Upper lobe of left lung (tissue), 6 donors: ENCODE measurements at regions not wholly inside any gene's neighbourhood (a gene's known extent, or its start where the extent isn't known, plus 50 kb on each side); places are given as distances from the start of the nearest gene placed in this dataset.

Experiments used
- ATAC-seq, 2 donors: fragments of 200-7000 bp; cut with Tn5 transposase; one replicate each; pipeline ENCODE4 v1.9.1; 2022; ENCODE audit warnings: mild to moderate bottlenecking in 2 of 2, moderate library complexity in 2 of 2; ENCODE audit not compliant: low FRiP score in 2 of 2
- DNase-seq, 2 donors: peaks; one replicate each; pipeline ENCODE4 v3.0.0-alpha.2; 2019 to 2020
- H3K27ac ChIP-seq, 4 donors: fragments of 200-600 bp; sonication (generic); one replicate each; pipeline ENCODE4 v1.5.1; 2016 to 2019
- H3K27me3 ChIP-seq, 4 donors: fragments of 200-600 bp; sonication (generic); one replicate each; pipeline ENCODE4 v1.5.1; 2017 to 2019
- H3K36me3 ChIP-seq, 4 donors: fragments of 200-600 bp; sonication (generic); one replicate each; pipeline ENCODE4 v1.5.1; 2016 to 2019
- H3K4me1 ChIP-seq, 4 donors: fragments of 200-600 bp; sonication (generic); one replicate each; pipeline ENCODE4 v1.5.1; 2018 to 2019
- H3K4me3 ChIP-seq, 4 donors: fragments of 200-600 bp; sonication (generic); one replicate each; pipeline ENCODE4 v1.5.1; 2017 to 2019; ENCODE audit warnings: mild to moderate bottlenecking in 2 of 4, moderate library complexity in 1 of 4
- H3K9me3 ChIP-seq, 4 donors: fragments of 200-600 bp; sonication (generic); one replicate each; pipeline ENCODE4 v1.5.1; 2018 to 2019
- EP300 ChIP-seq, 4 donors: sonication (generic); formaldehyde crosslinking; IDR thresholded peaks; one replicate each; pipeline ENCODE4 v1.5.1; 2017; ENCODE audit warnings: antibody characterized with exemption in 4 of 4, control low read depth in 2 of 4
- POLR2A ChIP-seq, 4 donors: fragments of 450-650 bp; IDR thresholded peaks; one replicate each; pipeline ENCODE4 v1.5.1; 2016 to 2017; ENCODE audit warnings: antibody characterized with exemption in 4 of 4, mild to moderate bottlenecking in 2 of 4
- POLR2AphosphoS5 ChIP-seq, 2 donors: sonication (generic); formaldehyde crosslinking; IDR thresholded peaks; one replicate each; pipeline ENCODE4 v1.5.1; 2017; ENCODE audit warnings: antibody characterized with exemption in 2 of 2
- WGBS, 2 donors: methylation state at CpG; one replicate each; pipeline ENCODE4 v1.1.5; 2017 to 2018; 5-methylcytosine and 5-hydroxymethylcytosine counted together
- TF ChIP-seq, protein P1 (sequence below), 6 experiments: fragments of 450-650 bp in 4 of 6; fragments of 200-600 bp in 2 of 6; sonication (generic) in 2 of 6; IDR thresholded peaks; one replicate each; pipeline ENCODE4 v1.5.1; 2016 to 2019; ENCODE audit warnings: antibody characterized with exemption in 6 of 6
- donor health status: DM: no; HTN: no; CAD: no; lungs with moderate emphysema.
- donor health status: DM: no; HTN: yes; CAD: no; lungs with severe emphysema.

DNA sequence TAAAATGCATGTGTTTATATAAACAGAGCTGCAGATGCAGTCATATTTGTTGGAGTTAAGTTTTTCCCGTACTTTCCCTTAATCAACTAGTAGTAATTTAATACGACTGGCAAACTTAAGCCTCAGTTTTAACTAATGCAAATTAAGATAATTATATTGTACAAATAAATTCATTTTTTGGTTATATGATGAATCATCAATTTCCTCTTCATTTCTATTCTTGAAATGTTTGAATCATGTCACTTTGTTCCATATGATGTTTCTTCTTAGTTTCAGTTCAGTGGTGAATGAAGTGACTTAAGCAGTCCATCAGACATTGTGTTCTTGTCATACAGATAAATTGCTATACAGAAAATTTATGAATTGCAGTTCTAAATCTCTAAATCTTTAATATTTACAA is 1361.2 kb upstream of the EPHA6 start:
- no peak for TF ChIP-seq POLR2A (IDR thresholded peaks at IDR 0.05)
- no peak for TF ChIP-seq EP300 (IDR thresholded peaks at IDR 0.05)
- no peak for TF ChIP-seq POLR2AphosphoS5 (IDR thresholded peaks at IDR 0.05)
- TF ChIP-seq, protein P1, sequence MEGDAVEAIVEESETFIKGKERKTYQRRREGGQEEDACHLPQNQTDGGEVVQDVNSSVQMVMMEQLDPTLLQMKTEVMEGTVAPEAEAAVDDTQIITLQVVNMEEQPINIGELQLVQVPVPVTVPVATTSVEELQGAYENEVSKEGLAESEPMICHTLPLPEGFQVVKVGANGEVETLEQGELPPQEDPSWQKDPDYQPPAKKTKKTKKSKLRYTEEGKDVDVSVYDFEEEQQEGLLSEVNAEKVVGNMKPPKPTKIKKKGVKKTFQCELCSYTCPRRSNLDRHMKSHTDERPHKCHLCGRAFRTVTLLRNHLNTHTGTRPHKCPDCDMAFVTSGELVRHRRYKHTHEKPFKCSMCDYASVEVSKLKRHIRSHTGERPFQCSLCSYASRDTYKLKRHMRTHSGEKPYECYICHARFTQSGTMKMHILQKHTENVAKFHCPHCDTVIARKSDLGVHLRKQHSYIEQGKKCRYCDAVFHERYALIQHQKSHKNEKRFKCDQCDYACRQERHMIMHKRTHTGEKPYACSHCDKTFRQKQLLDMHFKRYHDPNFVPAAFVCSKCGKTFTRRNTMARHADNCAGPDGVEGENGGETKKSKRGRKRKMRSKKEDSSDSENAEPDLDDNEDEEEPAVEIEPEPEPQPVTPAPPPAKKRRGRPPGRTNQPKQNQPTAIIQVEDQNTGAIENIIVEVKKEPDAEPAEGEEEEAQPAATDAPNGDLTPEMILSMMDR (IDR thresholded peaks at IDR 0.05), result no peak
- ATAC-seq, result no peak
- WGBS, 2 donors, result 73 to 75% methylated on average over 2 of the region's 2 CpGs

DNA sequence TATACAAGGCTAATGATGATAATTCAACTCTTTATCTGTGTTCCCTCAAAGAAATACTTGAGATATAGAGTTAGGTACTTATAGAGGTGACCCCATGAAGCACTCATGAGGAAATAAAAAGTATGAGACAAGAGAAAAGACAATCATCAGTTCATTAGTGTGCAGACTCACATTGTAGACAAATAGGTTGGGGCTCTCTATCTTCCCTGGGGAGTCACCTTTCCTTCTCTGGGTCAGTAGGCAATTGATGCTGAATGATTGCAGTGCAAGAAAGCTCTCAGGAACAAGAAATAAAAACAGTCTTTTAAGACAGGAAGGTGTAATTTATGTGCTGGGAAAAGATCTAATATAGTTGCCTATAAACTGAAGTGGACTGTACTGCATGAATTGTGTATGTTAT is 1357.6 kb upstream of the EPHA6 start:
- H3K4me1 ChIP-seq, result no peaks in the 10 kb centered on the region
- no peaks in the 10 kb centered on the region for H3K36me3 ChIP-seq
- no peak overlapping the region for H3K27ac ChIP-seq
- no peak overlapping the region for H3K4me3 ChIP-seq
- ATAC-seq (no peak), DNase-seq (no peak)
- no peak for TF ChIP-seq POLR2AphosphoS5 (IDR thresholded peaks at IDR 0.05)
- TF ChIP-seq POLR2A (IDR thresholded peaks at IDR 0.05), result no peak
- TF ChIP-seq, protein P1 (IDR thresholded peaks at IDR 0.05), result no peak
- no peak for TF ChIP-seq EP300 (IDR thresholded peaks at IDR 0.05)
- H3K9me3 ChIP-seq, result no peaks in the 10 kb centered on the region
- H3K27me3 ChIP-seq, result no peaks in the 10 kb centered on the region

More for the DNA sequence above, 1361.2 kb upstream of the EPHA6 start:
- Histone ChIP-seq H3K9me3 (no peaks in the 10 kb centered on the region), H3K27me3 (no peaks in the 10 kb centered on the region), H3K27ac (no peak overlapping the region), H3K36me3 (no peaks in the 10 kb centered on the region), H3K4me3 (no peak overlapping the region), H3K4me1 (no peaks in the 10 kb centered on the region)
- DNase-seq, result no peak

- WGBS, 2 donors, result 58 to 69% methylated on average over 3 of the region's 3 CpGs
- H3K27me3 ChIP-seq, result no peaks in the 10 kb centered on the region
- TF ChIP-seq, protein P1 (IDR thresholded peaks at IDR 0.05), result no peak
- TF ChIP-seq POLR2AphosphoS5 (IDR thresholded peaks at IDR 0.05) (no peak), POLR2A (IDR thresholded peaks at IDR 0.05) (no peak), EP300 (IDR thresholded peaks at IDR 0.05) (no peak)
- ATAC-seq, result no peak
- no peaks in the 10 kb centered on the region for H3K4me1 ChIP-seq
- no peaks in the 10 kb centered on the region for H3K9me3 ChIP-seq
- H3K36me3 ChIP-seq, result no peaks in the 10 kb centered on the region
- H3K4me3 ChIP-seq, result no peak overlapping the region
- H3K27ac ChIP-seq, result no peak overlapping the region
- no peak for DNase-seq
These were observed 1354.7 kb upstream of the EPHA6 start for GRCh38 chr3:95459706-95460105.

DNA sequence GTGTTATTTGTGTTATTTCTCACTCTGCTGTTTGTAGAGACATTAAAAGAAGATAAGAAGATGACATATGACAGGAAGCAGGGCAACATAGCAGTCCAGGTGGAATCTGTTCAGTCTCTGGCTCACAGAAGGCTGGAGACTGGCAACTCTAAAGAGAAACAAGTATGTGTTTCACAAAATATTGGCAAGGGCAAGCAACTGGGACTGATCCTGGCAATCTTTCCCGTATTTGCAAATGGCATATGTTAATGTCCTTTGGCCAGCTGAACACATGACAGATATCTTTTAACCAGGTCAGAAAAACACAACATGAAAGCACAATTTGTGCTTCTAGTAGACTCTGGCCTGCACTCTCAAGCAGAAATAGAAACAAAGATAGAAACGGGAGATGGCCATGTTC is 1354.1 kb upstream of the EPHA6 start:
- Histone ChIP-seq H3K4me3 (no peak overlapping the region), H3K27me3 (no peaks in the 10 kb centered on the region), H3K36me3 (no peaks in the 10 kb centered on the region), H3K27ac (no peak overlapping the region), H3K4me1 (no peaks in the 10 kb centered on the region), H3K9me3 (no peaks in the 10 kb centered on the region)
- TF ChIP-seq POLR2A (IDR thresholded peaks at IDR 0.05), result no peak
- no peak for TF ChIP-seq POLR2AphosphoS5 (IDR thresholded peaks at IDR 0.05)
- TF ChIP-seq, protein P1 (IDR thresholded peaks at IDR 0.05), result no peak
- no peak for TF ChIP-seq EP300 (IDR thresholded peaks at IDR 0.05)
- 62 to 66% methylated on average over 2 of the region's 2 CpGs for WGBS, 2 donors
- no peak for DNase-seq
- ATAC-seq, result no peak

DNA sequence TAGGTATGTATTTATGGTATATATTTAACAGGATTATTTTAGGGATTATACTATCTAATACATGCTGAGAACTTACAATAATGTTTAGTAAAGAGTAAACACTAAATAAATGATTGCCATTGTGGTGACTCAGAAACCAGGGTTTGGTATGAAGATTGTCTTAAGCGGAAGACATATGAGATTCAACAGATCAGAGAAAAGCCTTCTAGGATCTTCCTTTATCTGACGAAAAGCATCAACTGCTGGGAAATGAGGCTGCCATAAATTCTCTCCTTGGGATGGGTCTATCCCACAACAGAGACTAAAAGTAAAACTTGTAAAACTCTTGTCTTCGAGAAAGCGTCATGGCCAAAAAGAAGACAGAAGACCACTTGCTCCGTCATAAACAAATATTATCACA is 1352.2 kb upstream of the EPHA6 start:
- Histone ChIP-seq H3K4me3 (no peak overlapping the region), H3K4me1 (no peaks in the 10 kb centered on the region), H3K27me3 (no peaks in the 10 kb centered on the region), H3K36me3 (no peaks in the 10 kb centered on the region), H3K27ac (no peak overlapping the region), H3K9me3 (no peaks in the 10 kb centered on the region)
- DNase-seq (no peak), ATAC-seq (no peak)
- TF ChIP-seq EP300 (IDR thresholded peaks at IDR 0.05) (no peak), POLR2AphosphoS5 (IDR thresholded peaks at IDR 0.05) (no peak), POLR2A (IDR thresholded peaks at IDR 0.05) (no peak)
- TF ChIP-seq, protein P1 (IDR thresholded peaks at IDR 0.05), result no peak
- WGBS, 2 donors, result 76 to 94% methylated on average over 5 of the region's 5 CpGs
